ENCODE measurements at regions not wholly inside any gene's neighbourhood (a gene's known extent, or its start where the extent isn't known, plus 50 kb on each side); places are given as distances from the start of the nearest gene placed in this dataset.

GRCh38 chr9:107614765-107615164 is 125.2 kb upstream of the KLF4 start:
- 92 to 97% methylated on average over 5 of the region's 5 CpGs for WGBS, 2 donors
- no peaks in the 10 kb centered on the region for H3K9me3 ChIP-seq
- H3K27me3 ChIP-seq, result no peaks in the 10 kb centered on the region
- intact Hi-C loops (cut with DNase I), result no loop called here
- ATAC-seq (no peak), DNase-seq (no peak)
- H3K36me3 ChIP-seq, result no peaks in the 10 kb centered on the region
- H3K4me3 ChIP-seq, result no peak overlapping the region
- H3K27ac ChIP-seq, result peak overlapping the region in 1 of 10 donors; percentile 50
- H3K4me1 ChIP-seq, result peaks cover 0 to 39% (median 0%) of the 10 kb centered on the region in 9 donors
- TF ChIP-seq CTCF (IDR thresholded peaks at IDR 0.05), result no peak

- Histone ChIP-seq H3K4me1 (peaks cover 0 to 39% (median 0%) of the 10 kb centered on the region in 9 donors), H3K27me3 (no peaks in the 10 kb centered on the region), H3K9me3 (no peaks in the 10 kb centered on the region), H3K4me3 (no peak overlapping the region), H3K27ac (no peak overlapping the region), H3K36me3 (no peaks in the 10 kb centered on the region)
- 100% methylated on average over 1 of the region's 1 CpG for WGBS, 2 donors
- DNase-seq (no peak), ATAC-seq (no peak)
- intact Hi-C loops (cut with DNase I), result no loop called here
- no peak for TF ChIP-seq CTCF (IDR thresholded peaks at IDR 0.05)
These were observed 123.8 kb upstream of the KLF4 start for GRCh38 chr9:107613321-107613720.

GRCh38 chr9:107612136-107612535 is 122.6 kb upstream of the KLF4 start:
- H3K4me3 ChIP-seq, result no peak overlapping the region
- no peaks in the 10 kb centered on the region for H3K36me3 ChIP-seq
- no peak for TF ChIP-seq CTCF (IDR thresholded peaks at IDR 0.05)
- WGBS, 2 donors, result 51 to 58% methylated on average over 5 of the region's 5 CpGs
- H3K27ac ChIP-seq, result peak overlapping the region in 2 of 10 donors; percentile 23 to 38
- no peaks in the 10 kb centered on the region for H3K27me3 ChIP-seq
- ATAC-seq (peak; percentile 59 to 94 (median 84)), DNase-seq (peak; percentile 53 to 68)
- no peaks in the 10 kb centered on the region for H3K9me3 ChIP-seq
- H3K4me1 ChIP-seq, result peaks cover 0 to 39% (median 0%) of the 10 kb centered on the region in 9 donors
- intact Hi-C loops (cut with DNase I), result no loop called here

GRCh38 chr9:107609547-107609946 is 120.0 kb upstream of the KLF4 start:
- Histone ChIP-seq H3K27ac (no peak overlapping the region), H3K9me3 (no peaks in the 10 kb centered on the region), H3K36me3 (no peaks in the 10 kb centered on the region), H3K27me3 (no peaks in the 10 kb centered on the region), H3K4me1 (peaks cover 0 to 26% (median 0%) of the 10 kb centered on the region in 9 donors), H3K4me3 (no peak overlapping the region)
- no peak for TF ChIP-seq CTCF (IDR thresholded peaks at IDR 0.05)
- WGBS, 2 donors, result 90 to 94% methylated on average over 2 of the region's 2 CpGs
- intact Hi-C loops (cut with DNase I), result no loop called here
- DNase-seq (no peak), ATAC-seq (no peak)

All from heart right ventricle (tissue), 16 donors.